GM12878 (cell line): ENCODE measurements at regions not wholly inside any gene's neighbourhood (a gene's known extent, or its start where the extent isn't known, plus 50 kb on each side); places are given as distances from the start of the nearest gene placed in this dataset.

Experiments
- ATAC-seq: fragments of 200-7000 bp; cut with Tn5 transposase; 3 replicates; pipeline ENCODE4 v1.9.1; 2020; ENCODE audit warnings: mild to moderate bottlenecking, moderate library complexity
- BruUV-seq: library from RNA; stranded (reverse); fragments of 400-500 nt; replicated peaks from 2 replicates; lab custom pipeline; 2021; lab: Mats Ljungman, UMichigan
- CTCF ChIA-PET: fragments of 300-600 bp; sonication (Branson Sonifier 250); formaldehyde crosslinking; extraction: SDS; loops from one replicate; lab custom pipeline; 2021; ENCODE audit warnings: inconsistent platforms; lab: Yijun Ruan, JAX
- POLR2A ChIA-PET: fragments of 350-600 bp; formaldehyde crosslinking; extraction: SDS; loops from one replicate; lab custom pipeline; 2021; ENCODE audit warnings: inconsistent platforms; lab: Charles Lee
- RAD21 ChIA-PET: fragments of 300-600 bp; sonication (Branson Sonifier 250); formaldehyde crosslinking; loops from one replicate; lab custom pipeline; 2023; ENCODE audit warnings: antibody characterized with exemption; ENCODE audit not compliant: unreplicated experiment; lab: Charles Lee
- SMC1A ChIA-PET: fragments of 300-600 bp; sonication (Branson Sonifier 250); formaldehyde crosslinking; loops from one replicate; lab custom pipeline; 2023; ENCODE audit not compliant: unreplicated experiment, uncharacterized antibody; lab: Charles Lee
- DNase-seq: peaks from one replicate; pipeline ENCODE4 v3.0.0-alpha.2; 2011; ENCODE audit warnings: low read depth, low spot score
- FAIRE-seq: peaks from 3 replicates; lab custom pipeline; 2011; peaks lifted over from hg19 to GRCh38; lab: Jason Lieb, UNC
- H2AFZ ChIP-seq: 2 replicates; pipeline ENCODE4 v1.6.0; 2011; ENCODE audit warnings: low read depth, low read length, control low read depth; ENCODE audit not compliant: control insufficient read depth
- H3K27ac ChIP-seq: 2 replicates; pipeline ENCODE4 v1.5.1; 2011; ENCODE audit warnings: control low read depth; ENCODE audit not compliant: control insufficient read depth, insufficient read depth
- H3K27me3 ChIP-seq, 2 experiments: replicated peaks in 1 of 2; 2 replicates each; pipeline versions ENCODE4 v1.6.0 to v1.6.1; 2011; ENCODE audit warnings: low read length in 1 of 2; ENCODE audit not compliant: control insufficient read depth in 2 of 2, insufficient read depth in 2 of 2
- H3K36me3 ChIP-seq, 2 experiments: 2 replicates each; pipeline ENCODE4 v1.5.1; 2011; ENCODE audit warnings: low read length in 1 of 2; ENCODE audit not compliant: control insufficient read depth in 2 of 2, insufficient read depth in 2 of 2
- H3K4me1 ChIP-seq: 2 replicates; pipeline ENCODE4 v1.6.1; 2011; ENCODE audit warnings: mild to moderate bottlenecking, low read length, moderate library complexity, mixed read lengths; ENCODE audit not compliant: control insufficient read depth, insufficient read depth
- H3K4me2 ChIP-seq: 2 replicates; pipeline ENCODE4 v1.6.0; 2011; ENCODE audit warnings: control low read depth; ENCODE audit not compliant: control insufficient read depth, insufficient read depth
- H3K4me3 ChIP-seq: fragments of 200-600 bp; sonication (generic); 2 replicates; pipeline ENCODE4 v1.5.1; 2016
- H3K79me2 ChIP-seq: 2 replicates; pipeline ENCODE4 v1.6.0; 2011; ENCODE audit warnings: low read length; ENCODE audit not compliant: control insufficient read depth, insufficient read depth
- H3K9ac ChIP-seq: 2 replicates; pipeline ENCODE4 v1.8.0; 2011; ENCODE audit warnings: low read length, control low read depth, mixed read lengths; ENCODE audit not compliant: control insufficient read depth, insufficient read depth
- H3K9me3 ChIP-seq: replicated peaks from 3 replicates; pipeline ENCODE4 v1.5.1; 2011; ENCODE audit warnings: mild to moderate bottlenecking, low read length; ENCODE audit not compliant: control insufficient read depth, insufficient read depth
- H4K20me1 ChIP-seq: 2 replicates; pipeline ENCODE4 v1.6.0; 2011; ENCODE audit not compliant: control insufficient read depth, insufficient read depth
- CHD2 ChIP-seq: IDR thresholded peaks from 2 replicates; pipeline ENCODE4 v1.6.1; 2011; ENCODE audit warnings: low read depth, low read length, improper control_type of control experiment, borderline replicate concordance
- CREB1 ChIP-seq: IDR thresholded peaks from 2 replicates; pipeline ENCODE4 v1.6.1; 2012; ENCODE audit warnings: low read depth, mild to moderate bottlenecking, inconsistent platforms
- FOS ChIP-seq: IDR thresholded peaks from 3 replicates; pipeline ENCODE4 v1.6.1; 2011; ENCODE audit warnings: borderline replicate concordance; ENCODE audit not compliant: insufficient read length; ENCODE audit errors: extremely low read depth
- GATAD2B ChIP-seq: fragments of 450-650 bp; conservative IDR thresholded peaks from 2 replicates; pipeline ENCODE4 v1.6.1; 2017; ENCODE audit warnings: low read depth, mild to moderate bottlenecking, moderate library complexity
- HDGF ChIP-seq: fragments of 450-650 bp; IDR thresholded peaks from 2 replicates; pipeline ENCODE4 v1.6.1; 2016; ENCODE audit warnings: antibody characterized with exemption
- NBN ChIP-seq: fragments of 450-650 bp; IDR thresholded peaks from 2 replicates; pipeline ENCODE4 v1.6.1; 2016
- NFYB ChIP-seq: IDR thresholded peaks from 2 replicates; pipeline ENCODE4 v1.6.1; 2011; ENCODE audit warnings: low read depth, mild to moderate bottlenecking, low read length, improper control_type of control experiment, moderate library complexity; ENCODE audit not compliant: insufficient read depth
- NR2F1 ChIP-seq: fragments of 450-650 bp; conservative IDR thresholded peaks from 2 replicates; pipeline ENCODE4 v1.6.1; 2017; ENCODE audit warnings: mild to moderate bottlenecking
- PML ChIP-seq: IDR thresholded peaks from 2 replicates; pipeline ENCODE4 v1.6.1; 2012; ENCODE audit warnings: low read length, inconsistent platforms
- RCOR1 ChIP-seq: conservative IDR thresholded peaks from 2 replicates; pipeline ENCODE4 v1.6.1; 2012; ENCODE audit warnings: low read depth, low read length, improper control_type of control experiment
- SUZ12 ChIP-seq: fragments of 200-600 bp; sonication (generic); IDR thresholded peaks from one replicate; pipeline ENCODE4 v1.6.1; 2018; ENCODE audit warnings: antibody characterized with exemption, mild to moderate bottlenecking; ENCODE audit not compliant: unreplicated experiment
- TAF1 ChIP-seq: IDR thresholded peaks from 2 replicates; pipeline ENCODE4 v1.6.1; 2011; ENCODE audit warnings: mild to moderate bottlenecking, low read depth, low read length, borderline replicate concordance
- in situ Hi-C: fragments of 300-500 bp; cut with MboI; formaldehyde crosslinking; loops from 9 replicates; pipeline ENCODE4 v1.14.3; 2018; ENCODE audit warnings: mixed read lengths
- intact Hi-C: fragments of 100-400 bp; cut with micrococcal nuclease; formaldehyde crosslinking; loops from one replicate; pipeline ENCODE4 v1.14.2; 2022; ENCODE audit not compliant: unreplicated experiment
- TF ChIP-seq, protein P1 (sequence below): fragments of 450-650 bp; IDR thresholded peaks from 2 replicates; pipeline ENCODE4 v1.6.1; 2017; ENCODE audit warnings: antibody characterized with exemption, mild to moderate bottlenecking, moderate library complexity
- TF ChIP-seq, protein P2 (sequence below): IDR thresholded peaks from 2 replicates; pipeline ENCODE4 v1.6.1; 2011; ENCODE audit warnings: borderline replicate concordance, low read depth, mild to moderate bottlenecking, moderate library complexity, low read length; ENCODE audit not compliant: insufficient read depth, poor library complexity, severe bottlenecking
- TF ChIP-seq, protein P3 (sequence below): IDR thresholded peaks from 2 replicates; pipeline ENCODE4 v1.6.1; 2012; ENCODE audit warnings: improper control_type of control experiment, low read depth, low read length; ENCODE audit not compliant: insufficient replicate concordance
- TF ChIP-seq, protein P4 (sequence below): IDR thresholded peaks from 2 replicates; pipeline ENCODE4 v1.6.1; 2012; ENCODE audit warnings: low read length, inconsistent platforms

DNA sequence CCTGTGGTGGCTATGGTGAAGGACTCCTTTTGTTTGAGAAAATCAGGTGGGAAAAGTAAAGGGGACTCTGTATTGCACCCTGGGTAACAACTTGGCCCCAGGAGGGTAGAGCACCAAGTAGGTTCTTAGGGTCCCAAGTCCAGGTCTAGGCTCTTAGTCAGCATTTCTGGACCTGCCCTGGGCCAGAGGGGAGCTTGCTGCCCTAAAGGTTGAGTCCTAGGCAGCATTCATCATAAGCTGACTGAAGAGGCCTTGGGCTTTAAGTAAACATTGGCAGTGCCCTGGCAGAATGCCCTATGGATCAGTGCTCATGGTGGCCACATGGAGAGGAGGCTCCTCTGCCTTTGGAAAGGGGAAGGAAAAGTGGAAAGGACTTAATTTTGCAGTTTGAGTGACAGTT, 268.5 kb upstream of the CTNNB1 start:
- Histone ChIP-seq H3K4me1 (no peaks in the 10 kb centered on the region), H3K79me2 (no peaks in the 10 kb centered on the region), H3K27me3 (no peaks in the 10 kb centered on the region), H3K9me3 (no peaks in the 10 kb centered on the region), H4K20me1 (no peaks in the 10 kb centered on the region), H3K27ac (no peak overlapping the region), H3K4me3 (no peak overlapping the region), H2AFZ (no peak overlapping the region), H3K4me2 (no peak overlapping the region), H3K9ac (no peak overlapping the region), H3K36me3 (no peaks in the 10 kb centered on the region)
- no TSS peak for BruUV-seq
- DNase-seq (no peak), ATAC-seq (no peak), FAIRE-seq (no peak)
- ChIA-PET POLR2A (no interaction called here), RAD21 (no interaction called here), CTCF (no interaction called here), SMC1A (no interaction called here)
- in situ Hi-C loops (no loop called here), intact Hi-C loops (no loop called here)
- no peak for TF ChIP-seq CREB1
- TF ChIP-seq NR2F1: no peak
- TF ChIP-seq, protein P1, sequence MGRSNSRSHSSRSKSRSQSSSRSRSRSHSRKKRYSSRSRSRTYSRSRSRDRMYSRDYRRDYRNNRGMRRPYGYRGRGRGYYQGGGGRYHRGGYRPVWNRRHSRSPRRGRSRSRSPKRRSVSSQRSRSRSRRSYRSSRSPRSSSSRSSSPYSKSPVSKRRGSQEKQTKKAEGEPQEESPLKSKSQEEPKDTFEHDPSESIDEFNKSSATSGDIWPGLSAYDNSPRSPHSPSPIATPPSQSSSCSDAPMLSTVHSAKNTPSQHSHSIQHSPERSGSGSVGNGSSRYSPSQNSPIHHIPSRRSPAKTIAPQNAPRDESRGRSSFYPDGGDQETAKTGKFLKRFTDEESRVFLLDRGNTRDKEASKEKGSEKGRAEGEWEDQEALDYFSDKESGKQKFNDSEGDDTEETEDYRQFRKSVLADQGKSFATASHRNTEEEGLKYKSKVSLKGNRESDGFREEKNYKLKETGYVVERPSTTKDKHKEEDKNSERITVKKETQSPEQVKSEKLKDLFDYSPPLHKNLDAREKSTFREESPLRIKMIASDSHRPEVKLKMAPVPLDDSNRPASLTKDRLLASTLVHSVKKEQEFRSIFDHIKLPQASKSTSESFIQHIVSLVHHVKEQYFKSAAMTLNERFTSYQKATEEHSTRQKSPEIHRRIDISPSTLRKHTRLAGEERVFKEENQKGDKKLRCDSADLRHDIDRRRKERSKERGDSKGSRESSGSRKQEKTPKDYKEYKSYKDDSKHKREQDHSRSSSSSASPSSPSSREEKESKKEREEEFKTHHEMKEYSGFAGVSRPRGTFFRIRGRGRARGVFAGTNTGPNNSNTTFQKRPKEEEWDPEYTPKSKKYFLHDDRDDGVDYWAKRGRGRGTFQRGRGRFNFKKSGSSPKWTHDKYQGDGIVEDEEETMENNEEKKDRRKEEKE: no peak
- TF ChIP-seq, protein P2, sequence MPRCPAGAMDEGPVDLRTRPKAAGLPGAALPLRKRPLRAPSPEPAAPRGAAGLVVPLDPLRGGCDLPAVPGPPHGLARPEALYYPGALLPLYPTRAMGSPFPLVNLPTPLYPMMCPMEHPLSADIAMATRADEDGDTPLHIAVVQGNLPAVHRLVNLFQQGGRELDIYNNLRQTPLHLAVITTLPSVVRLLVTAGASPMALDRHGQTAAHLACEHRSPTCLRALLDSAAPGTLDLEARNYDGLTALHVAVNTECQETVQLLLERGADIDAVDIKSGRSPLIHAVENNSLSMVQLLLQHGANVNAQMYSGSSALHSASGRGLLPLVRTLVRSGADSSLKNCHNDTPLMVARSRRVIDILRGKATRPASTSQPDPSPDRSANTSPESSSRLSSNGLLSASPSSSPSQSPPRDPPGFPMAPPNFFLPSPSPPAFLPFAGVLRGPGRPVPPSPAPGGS: no peak
- no peak for TF ChIP-seq NFYB
- TF ChIP-seq, protein P3, sequence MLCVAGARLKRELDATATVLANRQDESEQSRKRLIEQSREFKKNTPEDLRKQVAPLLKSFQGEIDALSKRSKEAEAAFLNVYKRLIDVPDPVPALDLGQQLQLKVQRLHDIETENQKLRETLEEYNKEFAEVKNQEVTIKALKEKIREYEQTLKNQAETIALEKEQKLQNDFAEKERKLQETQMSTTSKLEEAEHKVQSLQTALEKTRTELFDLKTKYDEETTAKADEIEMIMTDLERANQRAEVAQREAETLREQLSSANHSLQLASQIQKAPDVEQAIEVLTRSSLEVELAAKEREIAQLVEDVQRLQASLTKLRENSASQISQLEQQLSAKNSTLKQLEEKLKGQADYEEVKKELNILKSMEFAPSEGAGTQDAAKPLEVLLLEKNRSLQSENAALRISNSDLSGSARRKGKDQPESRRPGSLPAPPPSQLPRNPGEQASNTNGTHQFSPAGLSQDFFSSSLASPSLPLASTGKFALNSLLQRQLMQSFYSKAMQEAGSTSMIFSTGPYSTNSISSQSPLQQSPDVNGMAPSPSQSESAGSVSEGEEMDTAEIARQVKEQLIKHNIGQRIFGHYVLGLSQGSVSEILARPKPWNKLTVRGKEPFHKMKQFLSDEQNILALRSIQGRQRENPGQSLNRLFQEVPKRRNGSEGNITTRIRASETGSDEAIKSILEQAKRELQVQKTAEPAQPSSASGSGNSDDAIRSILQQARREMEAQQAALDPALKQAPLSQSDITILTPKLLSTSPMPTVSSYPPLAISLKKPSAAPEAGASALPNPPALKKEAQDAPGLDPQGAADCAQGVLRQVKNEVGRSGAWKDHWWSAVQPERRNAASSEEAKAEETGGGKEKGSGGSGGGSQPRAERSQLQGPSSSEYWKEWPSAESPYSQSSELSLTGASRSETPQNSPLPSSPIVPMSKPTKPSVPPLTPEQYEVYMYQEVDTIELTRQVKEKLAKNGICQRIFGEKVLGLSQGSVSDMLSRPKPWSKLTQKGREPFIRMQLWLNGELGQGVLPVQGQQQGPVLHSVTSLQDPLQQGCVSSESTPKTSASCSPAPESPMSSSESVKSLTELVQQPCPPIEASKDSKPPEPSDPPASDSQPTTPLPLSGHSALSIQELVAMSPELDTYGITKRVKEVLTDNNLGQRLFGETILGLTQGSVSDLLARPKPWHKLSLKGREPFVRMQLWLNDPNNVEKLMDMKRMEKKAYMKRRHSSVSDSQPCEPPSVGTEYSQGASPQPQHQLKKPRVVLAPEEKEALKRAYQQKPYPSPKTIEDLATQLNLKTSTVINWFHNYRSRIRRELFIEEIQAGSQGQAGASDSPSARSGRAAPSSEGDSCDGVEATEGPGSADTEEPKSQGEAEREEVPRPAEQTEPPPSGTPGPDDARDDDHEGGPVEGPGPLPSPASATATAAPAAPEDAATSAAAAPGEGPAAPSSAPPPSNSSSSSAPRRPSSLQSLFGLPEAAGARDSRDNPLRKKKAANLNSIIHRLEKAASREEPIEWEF: no peak
- no peak for TF ChIP-seq TAF1
- TF ChIP-seq, protein P4, sequence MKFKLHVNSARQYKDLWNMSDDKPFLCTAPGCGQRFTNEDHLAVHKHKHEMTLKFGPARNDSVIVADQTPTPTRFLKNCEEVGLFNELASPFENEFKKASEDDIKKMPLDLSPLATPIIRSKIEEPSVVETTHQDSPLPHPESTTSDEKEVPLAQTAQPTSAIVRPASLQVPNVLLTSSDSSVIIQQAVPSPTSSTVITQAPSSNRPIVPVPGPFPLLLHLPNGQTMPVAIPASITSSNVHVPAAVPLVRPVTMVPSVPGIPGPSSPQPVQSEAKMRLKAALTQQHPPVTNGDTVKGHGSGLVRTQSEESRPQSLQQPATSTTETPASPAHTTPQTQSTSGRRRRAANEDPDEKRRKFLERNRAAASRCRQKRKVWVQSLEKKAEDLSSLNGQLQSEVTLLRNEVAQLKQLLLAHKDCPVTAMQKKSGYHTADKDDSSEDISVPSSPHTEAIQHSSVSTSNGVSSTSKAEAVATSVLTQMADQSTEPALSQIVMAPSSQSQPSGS: no peak
- TF ChIP-seq SUZ12: no peak
- no peak for TF ChIP-seq FOS
- TF ChIP-seq HDGF: no peak
- no peak for TF ChIP-seq NBN
- TF ChIP-seq GATAD2B: no peak
- no peak for TF ChIP-seq RCOR1
- no peak for TF ChIP-seq CHD2
- TF ChIP-seq PML: no peak
